Activated CD4-positive, alpha-beta T cell treated with anti-CD3 and anti-CD28 coated beads for 36 hours (primary cell): ENCODE measurements at regions not wholly inside any gene's neighbourhood (a gene's known extent, or its start where the extent isn't known, plus 50 kb on each side); places are given as distances from the start of the nearest gene placed in this dataset.

Source experiments
- ATAC-seq: fragments of 200-7000 bp; cut with Tn5 transposase; one replicate; pipeline ENCODE4 v1.10.0; 2021; ENCODE audit warnings: mild to moderate bottlenecking, moderate library complexity
- CTCF ChIA-PET: fragments of 350-600 bp; sonication (Branson Sonifier 250); formaldehyde crosslinking; loops from one replicate; lab custom pipeline; 2021; ENCODE audit warnings: antibody characterized with exemption; lab: Charles Lee
- POLR2A ChIA-PET: fragments of 350-600 bp; sonication (Branson Sonifier 250); formaldehyde crosslinking; loops from one replicate; lab custom pipeline; 2021; ENCODE audit warnings: antibody characterized with exemption, inconsistent platforms; lab: Charles Lee
- DNase-seq: peaks from one replicate; pipeline ENCODE4 v3.0.0-alpha.2; 2020
- H3K27ac Mint-ChIP-seq: one replicate; pipeline ENCODE4 v1.8.0; 2021; ENCODE audit warnings: mixed read lengths
- H3K27me3 Mint-ChIP-seq: one replicate; pipeline ENCODE4 v1.8.0; 2021; ENCODE audit warnings: mixed read lengths
- H3K36me3 Mint-ChIP-seq: one replicate; pipeline ENCODE4 v1.8.0; 2021; ENCODE audit warnings: low read depth, mixed read lengths
- H3K4me1 Mint-ChIP-seq: one replicate; pipeline ENCODE4 v1.8.0; 2021; ENCODE audit warnings: mixed read lengths
- H3K4me3 Mint-ChIP-seq: one replicate; pipeline ENCODE4 v1.8.0; 2021; ENCODE audit warnings: mild to moderate bottlenecking, moderate library complexity, mixed read lengths
- H3K9me3 Mint-ChIP-seq: one replicate; pipeline ENCODE4 v1.8.0; 2021; ENCODE audit warnings: low read depth, mixed read lengths
- intact Hi-C, 2 experiments: fragments of 100-400 bp; cut with DNase I in 1 of 2; cut with micrococcal nuclease in 1 of 2; formaldehyde crosslinking; loops; one replicate each; pipeline versions ENCODE4 v1.14.2 to v1.15.1; 2022 to 2024; cut with DNase I, micrococcal nuclease

DNA sequence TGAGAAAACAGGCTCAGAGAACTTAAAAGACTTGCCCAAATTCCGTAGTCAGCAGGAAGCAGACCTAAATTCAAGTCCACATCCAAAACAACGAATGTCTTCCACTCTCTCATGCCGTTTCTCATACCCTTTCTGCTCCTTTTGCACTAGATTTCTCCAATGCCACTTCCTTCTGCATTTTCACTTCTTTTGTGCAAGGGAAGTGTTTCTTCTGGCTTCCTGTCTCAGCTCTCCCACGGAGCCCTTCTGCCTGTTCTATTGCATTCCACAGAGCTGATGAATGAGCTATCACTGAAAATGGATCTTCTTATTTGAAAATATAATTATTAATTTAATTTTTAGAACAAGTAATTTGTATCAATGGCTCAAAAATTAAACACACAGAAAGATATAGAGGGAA lies 56.1 kb upstream of the STK24 start:
- H3K9me3 Mint-ChIP-seq, result no peaks in the 10 kb centered on the region
- H3K36me3 Mint-ChIP-seq, result no peaks in the 10 kb centered on the region
- peaks cover 2% of the 10 kb centered on the region for H3K4me1 Mint-ChIP-seq
- ChIA-PET CTCF (interaction anchor here (1.2 to 2.2 kb wide), 4 partner anchors 20 to 187 kb away, joined by 4 to 8 read pairs (median 6); no protein-coding TSS in a partner anchor), POLR2A (no interaction called here)
- no peak for DNase-seq
- H3K27ac Mint-ChIP-seq, result no peak overlapping the region
- H3K27me3 Mint-ChIP-seq, result peaks cover 2% of the 10 kb centered on the region
- intact Hi-C loops, result no loop called here
- H3K4me3 Mint-ChIP-seq, result no peak overlapping the region
- ATAC-seq, result no peak

DNA sequence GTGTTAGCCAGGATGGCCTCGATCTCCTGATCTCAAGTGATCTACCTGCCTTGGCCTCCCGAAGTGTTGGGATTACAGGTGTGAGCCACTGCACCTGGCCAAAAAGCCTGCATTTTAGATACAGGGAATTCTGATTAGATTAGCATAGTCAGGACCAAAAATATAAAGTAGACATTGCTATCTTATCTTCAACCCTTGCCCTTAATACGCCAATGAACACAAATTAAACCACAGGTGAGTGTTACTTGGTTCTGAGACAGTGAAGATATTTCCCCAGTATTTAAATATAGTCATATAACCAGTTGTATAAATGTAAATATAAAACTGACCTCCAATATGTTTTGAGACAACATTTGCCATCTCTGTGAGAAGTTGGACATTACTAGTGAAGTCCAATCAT lies 52.1 kb upstream of the STK24 start:
- H3K4me1 Mint-ChIP-seq, result peaks cover 2% of the 10 kb centered on the region
- DNase-seq, result no peak
- no peaks in the 10 kb centered on the region for H3K9me3 Mint-ChIP-seq
- POLR2A ChIA-PET, result no interaction called here
- no peak overlapping the region for H3K4me3 Mint-ChIP-seq
- H3K27me3 Mint-ChIP-seq, result no peaks in the 10 kb centered on the region
- intact Hi-C loops, result no loop called here
- CTCF ChIA-PET, result interaction anchor here (0.7 to 1.8 kb wide), 2 partner anchors 25 to 756 kb away, joined by 3 to 6 read pairs; no protein-coding TSS in a partner anchor
- no peak overlapping the region for H3K27ac Mint-ChIP-seq
- ATAC-seq, result no peak
- no peaks in the 10 kb centered on the region for H3K36me3 Mint-ChIP-seq
